ENCODE measurements at regions not wholly inside any gene's neighbourhood (a gene's known extent, or its start where the extent isn't known, plus 50 kb on each side); places are given as distances from the start of the nearest gene placed in this dataset.
A peak's percentile ranks its signal among the peaks of the same experiment; 100 is the strongest.

GRCh38 chr1:239322369-239322768, 64.0 kb upstream of the CHRM3 start:
- DNase-seq = no peak

GRCh38 chr1:239321877-239322276, 64.5 kb upstream of the CHRM3 start:
- DNase-seq = no peak

- DNase-seq = no peak
Observed at GRCh38 chr1:239317948-239318347, 68.4 kb upstream of the CHRM3 start.

- DNase-seq = no peak
Observed at GRCh38 chr1:239315631-239316217, 70.6 kb upstream of the CHRM3 start.

- DNase-seq = no peak
Observed at GRCh38 chr1:239311331-239311730, 75.0 kb upstream of the CHRM3 start.

GRCh38 chr1:239308701-239309333, 77.6 kb upstream of the CHRM3 start:
- DNase-seq = no peak

- DNase-seq = no peak
Observed at GRCh38 chr1:239307886-239308285, 78.5 kb upstream of the CHRM3 start.

GRCh38 chr1:239306426-239306825, 79.9 kb upstream of the CHRM3 start:
- DNase-seq = no peak

GRCh38 chr1:239303289-239303688, 83.1 kb upstream of the CHRM3 start:
- no peak for DNase-seq

GRCh38 chr1:239302696-239303095, 83.7 kb upstream of the CHRM3 start:
- no peak for DNase-seq

GRCh38 chr1:239301251-239301650, 85.1 kb upstream of the CHRM3 start:
- DNase-seq = no peak

- no peak for DNase-seq
Observed at GRCh38 chr1:239297910-239298309, 88.5 kb upstream of the CHRM3 start.

- DNase-seq = no peak
Observed at GRCh38 chr1:239293350-239294110, 92.8 kb upstream of the CHRM3 start.

GRCh38 chr1:239288820-239289554, 97.4 kb upstream of the CHRM3 start:
- no peak for DNase-seq

- no peak for DNase-seq
Observed at GRCh38 chr1:239287296-239287695, 99.1 kb upstream of the CHRM3 start.

- DNase-seq = no peak
Observed at GRCh38 chr1:239283216-239283615, 103.2 kb upstream of the CHRM3 start.

GRCh38 chr1:239282411-239282810, 104.0 kb upstream of the CHRM3 start:
- DNase-seq = no peak

- DNase-seq = peak; percentile 35
Observed at GRCh38 chr1:239276051-239276450, 110.3 kb upstream of the CHRM3 start.

- DNase-seq = no peak
Observed at GRCh38 chr1:239274242-239274830, 112.0 kb upstream of the CHRM3 start.

GRCh38 chr1:239270509-239270908, 115.9 kb upstream of the CHRM3 start:
- no peak for DNase-seq

- DNase-seq = no peak
Observed at GRCh38 chr1:239269706-239270105, 116.7 kb upstream of the CHRM3 start.

GRCh38 chr1:239268941-239269340, 117.4 kb upstream of the CHRM3 start:
- DNase-seq = no peak

- no peak for DNase-seq
Observed at GRCh38 chr1:239268007-239268406, 118.4 kb upstream of the CHRM3 start.

All from GF-D8 (cell line).